Stimulated activated CD8-positive, alpha-beta memory T cell treated with anti-CD3 and anti-CD28 coated beads, Interleukin-7, amount 100 ng/mL, for 4 hours (primary cell): ENCODE measurements at regions not wholly inside any gene's neighbourhood (a gene's known extent, or its start where the extent isn't known, plus 50 kb on each side); places are given as distances from the start of the nearest gene placed in this dataset.
"Not testable (repeated sequence)": the region's sequence is repeated elsewhere in the genome, so short reads cannot be mapped to it uniquely, and the experiment has no call there.

Source experiments
- DNase-seq, 2 donors: peaks; one replicate each; pipeline ENCODE4 v3.0.0-alpha.2; 2020; ENCODE audit warnings: low read depth in 2 of 2

DNA sequence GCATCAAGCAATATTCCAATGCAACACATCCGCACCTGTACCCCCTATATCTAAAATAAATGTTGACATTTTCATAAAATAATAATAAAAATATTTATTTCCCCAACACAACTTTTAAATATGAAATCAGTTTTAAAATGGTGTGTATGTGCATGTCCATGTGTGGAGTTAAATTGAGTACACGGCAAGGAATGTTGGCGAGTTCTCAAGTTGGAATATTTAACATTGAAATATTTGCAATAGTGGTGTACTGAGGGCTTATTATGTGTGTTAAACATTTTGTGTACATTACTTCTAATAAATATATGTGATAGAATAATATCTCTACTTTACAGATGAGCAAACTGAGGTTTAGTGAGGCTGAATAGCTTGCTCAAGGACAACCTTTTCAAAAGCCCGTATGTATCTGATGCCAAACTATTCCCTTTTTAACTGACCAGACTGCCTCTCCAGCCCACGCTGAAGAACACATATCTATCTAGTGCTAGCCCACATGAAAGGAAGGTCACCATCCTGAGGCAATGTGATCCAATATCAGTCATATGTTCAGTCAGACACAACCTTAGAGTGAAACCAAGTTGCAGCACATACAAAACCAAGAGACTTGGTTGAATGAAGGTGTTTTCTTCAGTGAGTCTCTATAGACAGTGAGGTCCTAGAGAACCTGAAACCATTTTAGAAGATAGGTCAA, 192.2 kb upstream of the CDH11 start:
- no peak for DNase-seq

DNA sequence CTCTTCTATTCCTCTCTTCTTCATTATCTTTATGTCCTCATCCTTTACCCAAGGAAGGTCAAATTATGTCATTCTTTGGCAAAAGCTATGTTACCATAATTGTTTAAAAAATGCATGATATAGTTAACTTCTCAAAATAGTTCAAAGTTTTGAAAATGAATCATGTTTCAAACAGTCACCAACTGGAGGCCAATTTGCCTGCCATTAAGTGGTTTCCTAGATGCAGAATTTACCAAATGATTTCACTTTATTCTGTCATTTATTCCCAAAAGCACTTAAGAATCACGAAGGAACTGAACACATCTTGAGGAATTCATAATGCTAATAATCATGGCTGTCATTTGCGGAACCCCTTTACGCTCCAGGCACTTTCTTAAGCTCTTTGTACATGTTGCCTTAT, 190.9 kb upstream of the CDH11 start:
- no peak for DNase-seq

DNA sequence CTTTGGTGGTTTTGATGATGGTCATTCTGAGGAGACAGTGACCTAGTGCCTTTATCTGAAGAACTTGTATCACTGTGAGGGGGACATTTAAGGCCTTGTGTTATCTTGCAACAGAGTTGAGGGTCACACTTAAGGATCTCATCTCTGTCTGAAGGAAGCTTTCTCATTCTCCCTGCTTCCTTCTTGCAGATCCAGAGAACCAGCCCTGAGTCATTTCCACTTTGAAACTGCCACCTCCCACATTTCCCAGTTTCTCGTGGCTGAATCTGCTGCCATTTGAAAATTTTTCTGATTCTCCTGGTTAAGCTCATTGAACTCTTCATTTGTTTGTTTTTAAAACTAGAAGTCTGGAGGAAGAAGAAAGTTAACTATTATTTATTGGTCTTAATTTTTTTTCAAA, 190.2 kb upstream of the CDH11 start:
- no peak for DNase-seq

DNA sequence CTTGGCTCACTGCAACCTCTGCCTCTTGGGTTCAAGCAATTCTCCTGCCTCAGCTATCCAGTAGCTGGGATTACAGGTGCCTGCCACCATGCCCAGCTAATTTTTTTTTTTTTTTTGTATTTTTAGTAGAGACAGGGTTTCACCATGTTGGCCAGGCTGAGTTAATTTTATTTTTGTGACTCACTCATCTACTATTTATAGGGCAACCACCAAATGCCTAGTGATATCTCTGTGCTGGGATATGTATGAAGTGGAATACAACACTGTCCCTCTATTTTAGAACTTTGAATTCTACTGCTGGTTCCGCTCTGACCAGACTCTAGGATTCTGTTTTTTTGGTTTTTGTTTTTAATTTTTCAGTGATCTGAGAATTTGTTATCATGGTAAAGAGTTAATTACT, 188.6 kb upstream of the CDH11 start:
- DNase-seq: not testable (repeated sequence)

DNA sequence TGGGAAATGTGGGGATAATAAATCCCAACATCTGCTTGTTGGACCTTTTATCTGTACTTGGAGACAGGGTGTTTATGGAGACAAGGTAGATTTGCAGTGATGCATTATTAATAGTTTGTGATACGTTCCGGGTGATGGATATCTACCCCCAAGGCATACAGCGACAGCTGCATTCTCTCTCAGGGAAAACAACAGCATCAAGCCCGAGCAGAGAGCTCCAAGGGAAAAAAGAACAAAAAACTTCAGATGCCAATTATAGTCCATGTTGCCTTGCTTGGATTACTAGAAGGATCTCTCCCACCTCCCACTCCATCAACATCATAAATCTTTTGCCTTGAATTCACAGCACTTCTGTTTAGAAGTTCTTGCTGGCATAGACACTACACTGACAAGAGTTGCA, 187.5 kb upstream of the CDH11 start:
- DNase-seq: no peak

DNA sequence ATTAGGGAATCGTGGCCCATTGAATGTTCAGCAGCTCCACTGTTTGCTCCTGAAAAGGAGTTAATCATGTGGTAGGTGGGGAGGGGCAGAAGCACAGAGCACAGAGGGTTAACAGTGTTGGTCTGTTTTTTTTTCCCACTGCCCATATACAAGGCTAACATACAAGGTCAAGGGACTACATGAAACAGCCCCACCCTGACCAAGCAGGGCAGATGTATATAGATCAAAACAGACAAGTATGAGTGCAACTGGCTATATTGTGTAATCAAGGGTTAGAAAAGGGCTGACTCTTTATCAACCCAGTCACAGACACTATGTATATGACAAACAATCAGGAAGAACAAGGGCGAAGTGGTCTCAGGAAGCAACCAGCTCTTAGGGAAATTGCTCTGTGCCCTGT, 186.6 kb upstream of the CDH11 start:
- no peak for DNase-seq

DNA sequence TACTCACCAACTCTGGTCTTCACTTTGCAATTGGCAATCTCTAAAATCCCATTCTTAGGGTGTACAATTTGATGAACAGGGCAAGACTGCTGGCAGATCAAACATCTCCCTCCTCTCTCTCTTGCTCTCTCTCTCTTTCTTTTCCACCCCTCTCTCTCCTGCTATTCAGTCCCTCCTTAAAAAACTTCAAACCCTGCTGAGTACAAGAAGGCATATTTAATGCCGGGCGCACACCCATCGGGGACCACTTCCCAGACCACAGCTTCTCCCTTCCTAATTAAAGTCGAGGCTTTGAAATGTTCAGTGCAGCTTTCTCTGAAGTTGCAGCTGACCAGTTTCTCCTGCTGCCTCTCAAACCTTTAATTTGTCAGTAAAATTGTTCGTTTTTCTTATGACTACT, 185.4 kb upstream of the CDH11 start:
- DNase-seq: no peak

DNA sequence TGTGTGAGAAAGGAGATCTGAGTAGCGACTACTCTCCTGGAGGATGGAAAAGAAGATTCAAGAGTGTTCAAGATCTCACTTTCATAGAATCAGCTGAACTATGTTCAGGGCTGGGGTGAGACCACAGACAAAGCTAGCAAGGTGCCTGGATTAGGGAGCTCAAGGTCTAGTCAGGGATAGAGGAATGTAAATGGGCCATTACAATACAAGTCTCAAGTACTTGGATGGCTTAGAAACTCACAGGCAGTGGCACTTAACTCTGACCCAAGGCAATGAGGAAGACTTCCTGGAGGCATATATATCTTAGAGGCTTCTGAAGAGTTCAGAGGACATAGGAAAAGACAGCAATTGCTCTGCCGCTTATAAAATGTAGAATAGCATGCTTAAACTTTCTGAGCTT, 184.9 kb upstream of the CDH11 start:
- DNase-seq: no peak

DNA sequence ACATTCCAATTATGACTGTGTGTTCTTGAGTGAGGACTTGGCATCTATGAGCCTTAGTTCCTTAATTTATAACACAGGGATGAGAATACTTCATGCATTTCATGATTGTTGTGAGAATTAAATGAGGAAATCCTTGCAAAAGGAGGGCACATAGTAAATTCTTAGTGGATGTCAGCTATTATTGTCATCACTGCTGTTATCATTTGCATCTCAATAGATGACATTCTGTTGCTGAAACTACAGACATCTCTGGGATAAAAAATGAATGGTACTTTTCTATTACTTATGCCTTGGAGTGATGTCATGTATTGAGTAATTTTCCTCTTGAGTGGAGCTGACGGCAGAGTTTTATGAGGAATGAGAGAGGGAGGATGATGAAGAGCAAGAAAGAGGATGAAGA, 184.4 kb upstream of the CDH11 start:
- DNase-seq: no peak

DNA sequence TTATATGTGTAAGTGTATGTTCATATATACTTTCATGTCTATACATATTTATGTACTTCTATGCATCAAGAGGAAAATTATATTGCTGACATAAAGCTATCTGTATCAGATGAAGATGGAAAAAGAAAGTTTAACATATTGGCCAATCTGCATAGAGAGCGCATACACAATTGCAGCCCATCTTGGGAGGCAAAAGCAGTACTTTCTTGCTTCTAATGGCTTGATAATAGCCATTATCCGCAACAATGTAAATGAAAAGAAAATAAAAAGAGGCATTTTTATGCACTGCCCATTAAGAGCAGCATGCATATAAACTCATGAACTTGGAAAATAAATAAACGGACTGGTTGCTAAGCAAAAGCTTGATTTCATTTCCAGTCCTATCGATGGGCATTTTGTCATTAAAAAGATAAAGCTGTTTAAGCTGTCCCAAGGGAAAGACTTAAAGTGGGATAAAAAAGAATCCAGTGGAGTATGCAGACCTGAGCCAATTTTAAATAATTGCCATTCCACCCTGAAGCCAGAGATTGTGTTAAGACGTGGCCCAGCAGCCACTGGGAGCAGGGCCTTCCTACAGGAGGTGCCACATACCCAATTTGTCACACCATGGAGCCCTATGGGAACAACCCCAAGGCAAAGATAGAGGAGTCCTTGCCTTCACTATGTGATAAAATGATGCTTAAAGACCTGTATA, 183.6 kb upstream of the CDH11 start:
- no peak for DNase-seq

DNA sequence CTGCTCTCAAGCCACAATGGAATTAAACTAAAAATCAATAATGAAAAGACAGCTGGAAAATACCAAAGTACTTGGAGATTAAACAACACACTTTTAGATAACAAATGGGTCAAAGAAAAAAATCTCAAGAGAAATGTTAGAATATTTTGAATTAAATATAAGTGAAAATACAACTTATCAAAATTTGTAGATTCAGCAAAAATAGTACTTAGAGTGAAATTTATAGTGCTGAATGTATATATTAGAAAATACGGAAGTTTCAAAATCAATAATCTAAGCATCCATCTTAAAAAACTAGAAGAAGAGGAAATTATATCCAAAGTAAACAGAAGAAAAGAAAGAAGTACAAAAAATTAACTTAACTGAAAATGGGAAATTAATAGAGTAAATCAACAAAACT, 179.2 kb upstream of the CDH11 start:
- DNase-seq: no peak

DNA sequence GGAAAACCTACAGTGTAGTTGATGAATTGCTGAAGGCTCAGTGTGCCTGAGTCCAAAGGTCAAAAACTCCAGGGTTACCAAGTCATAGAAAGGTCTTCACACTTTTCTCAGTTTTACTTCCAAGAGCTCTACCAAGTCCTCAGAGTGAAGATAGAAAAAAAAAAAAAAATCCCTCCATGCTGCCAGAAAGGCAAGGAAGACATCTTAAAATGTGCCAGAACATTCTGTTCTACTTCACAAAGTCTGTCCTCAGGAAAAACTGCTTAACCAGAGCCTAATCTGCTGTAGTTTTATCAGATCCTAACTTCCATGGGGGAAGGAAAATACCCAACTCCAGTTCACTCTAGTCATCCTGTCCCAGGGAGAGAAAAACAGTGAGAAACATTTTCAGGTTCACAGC, 175.6 kb upstream of the CDH11 start:
- DNase-seq: no peak

DNA sequence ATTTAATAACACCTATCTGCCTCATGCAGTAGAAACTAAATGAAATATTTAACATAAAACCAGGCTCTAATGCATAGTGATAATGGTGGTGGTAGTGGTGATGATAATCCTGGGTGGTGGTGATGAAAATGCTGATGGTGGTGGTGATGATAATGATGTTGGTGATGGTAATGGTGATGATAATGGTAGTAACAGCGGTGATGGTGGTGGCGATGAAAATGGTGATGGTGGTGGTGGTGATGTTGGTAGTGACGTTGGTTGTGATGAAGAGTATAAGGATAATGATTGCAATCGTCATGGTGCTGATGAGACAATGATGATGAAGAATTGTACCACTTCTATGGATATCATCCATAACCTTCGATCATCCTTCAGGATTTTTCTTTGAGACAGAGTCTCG, 173.7 kb upstream of the CDH11 start:
- no peak for DNase-seq

DNA sequence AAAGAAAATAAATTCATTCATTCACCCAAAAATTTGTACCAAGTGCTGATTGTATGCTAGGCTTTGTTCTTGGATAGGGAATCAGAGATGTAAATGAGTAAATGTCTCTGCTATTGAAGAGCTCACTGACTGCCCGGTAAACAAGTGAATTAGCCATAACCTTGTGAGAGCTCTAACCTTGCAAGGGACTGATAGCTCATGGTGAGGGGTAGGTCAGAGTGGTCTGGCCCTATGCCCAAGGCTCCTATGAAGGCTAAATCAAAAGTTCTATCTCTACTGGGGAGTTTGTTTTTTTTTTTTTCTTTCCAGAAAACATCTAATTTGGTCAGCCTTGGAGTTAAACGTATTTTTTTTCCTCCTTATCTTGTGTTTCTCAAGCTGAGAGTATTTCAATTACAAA, 172.8 kb upstream of the CDH11 start:
- DNase-seq: no peak

DNA sequence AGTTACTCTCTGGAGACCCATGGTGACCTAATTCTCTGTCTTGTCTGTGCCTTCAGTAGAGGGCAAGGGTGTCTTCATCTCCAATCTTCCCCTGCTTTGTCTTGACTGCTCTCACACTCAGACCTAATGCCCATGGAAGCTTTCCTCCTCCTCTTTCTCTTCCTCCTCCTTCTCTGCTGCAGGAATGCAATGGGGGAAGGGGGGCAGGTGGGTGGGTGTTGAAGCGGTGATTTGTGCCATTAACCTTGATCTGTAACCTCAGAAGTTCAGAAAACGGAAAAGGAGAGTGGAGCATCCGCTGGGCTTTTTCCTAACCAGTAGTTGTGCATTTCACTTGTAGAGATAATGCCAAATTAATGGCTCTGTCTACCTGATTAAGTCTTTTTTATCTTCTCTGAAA, 172.3 kb upstream of the CDH11 start:
- no peak for DNase-seq

DNA sequence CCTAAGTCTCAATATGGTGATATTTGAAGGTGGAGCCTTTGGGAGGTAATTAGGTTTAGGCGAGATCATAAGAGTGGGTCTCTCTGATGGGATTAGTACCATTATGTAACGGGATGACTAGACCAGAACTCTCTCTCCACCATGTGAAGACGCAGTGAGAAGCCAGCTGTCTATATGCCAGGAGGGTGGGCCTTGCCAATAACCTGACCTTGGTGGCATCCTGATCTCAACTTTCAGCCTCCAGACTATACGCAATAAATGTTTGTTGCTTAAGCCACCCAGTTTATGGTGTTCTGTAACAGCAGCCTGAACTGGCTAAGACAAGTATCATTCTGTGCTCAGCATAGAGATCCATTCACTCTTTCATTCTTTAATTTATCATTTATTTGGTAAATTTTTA, 167.2 kb upstream of the CDH11 start:
- no peak for DNase-seq

DNA sequence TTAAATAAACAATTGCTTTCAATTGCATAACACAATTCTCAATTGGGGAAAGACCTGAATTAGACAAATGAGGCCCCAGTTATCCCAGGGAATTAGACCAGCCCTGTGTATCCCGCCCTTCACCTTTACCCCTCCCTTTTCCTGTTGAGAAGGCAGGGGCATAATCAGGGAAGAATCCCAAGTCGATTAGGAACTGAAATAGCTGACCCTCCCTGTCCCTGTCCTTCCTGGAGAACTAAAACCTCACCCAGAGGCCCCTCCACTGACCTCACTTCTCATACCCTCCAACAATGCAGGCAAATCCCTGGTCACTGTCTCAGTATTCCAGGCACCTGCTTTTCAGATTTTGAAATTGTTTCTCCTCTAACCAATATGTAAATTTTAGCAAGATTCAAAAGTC, 165.4 kb upstream of the CDH11 start:
- no peak for DNase-seq

DNA sequence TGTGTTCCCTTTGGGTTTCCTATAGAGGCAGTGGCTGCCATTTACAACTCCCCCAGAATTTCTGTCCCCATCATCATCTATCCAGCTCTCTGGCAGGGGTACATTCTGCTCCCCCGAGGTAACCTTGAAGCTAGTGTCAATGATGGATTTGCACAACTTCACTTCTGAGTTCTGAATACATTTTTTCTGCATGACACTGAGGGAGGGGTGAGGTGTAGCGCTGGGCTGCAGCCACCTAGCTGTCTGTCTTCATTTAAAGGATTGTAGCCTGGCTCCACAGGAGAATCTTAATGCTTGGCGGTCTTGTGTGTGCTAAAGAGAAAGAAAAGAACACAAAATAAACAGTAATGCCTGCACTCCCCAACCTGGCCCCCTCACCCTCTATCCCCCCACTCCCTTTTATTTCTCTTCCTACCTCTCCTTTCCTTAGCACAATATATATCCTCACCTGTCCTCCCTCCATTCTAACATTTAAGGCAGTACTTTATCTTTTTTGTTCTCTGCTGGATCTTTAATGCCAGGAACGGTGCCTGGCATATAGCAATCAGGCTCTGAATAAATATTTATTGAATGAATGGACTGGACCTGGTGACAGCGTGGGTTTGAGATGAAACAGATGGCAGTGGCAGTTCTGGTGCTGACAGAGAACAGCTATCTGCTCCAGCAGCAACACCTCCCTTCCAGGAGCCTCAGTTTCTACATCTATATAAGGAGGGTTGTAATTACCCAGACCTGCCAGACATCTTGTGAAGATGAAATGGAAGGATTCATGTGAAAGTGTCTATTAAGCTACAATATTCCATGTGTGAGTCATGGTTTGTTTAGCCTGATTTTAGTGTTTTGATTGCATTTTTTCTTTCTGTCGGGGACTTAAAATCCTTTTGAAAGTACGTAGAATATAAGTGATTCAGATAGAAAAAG, 163.5 kb upstream of the CDH11 start:
- no peak for DNase-seq

DNA sequence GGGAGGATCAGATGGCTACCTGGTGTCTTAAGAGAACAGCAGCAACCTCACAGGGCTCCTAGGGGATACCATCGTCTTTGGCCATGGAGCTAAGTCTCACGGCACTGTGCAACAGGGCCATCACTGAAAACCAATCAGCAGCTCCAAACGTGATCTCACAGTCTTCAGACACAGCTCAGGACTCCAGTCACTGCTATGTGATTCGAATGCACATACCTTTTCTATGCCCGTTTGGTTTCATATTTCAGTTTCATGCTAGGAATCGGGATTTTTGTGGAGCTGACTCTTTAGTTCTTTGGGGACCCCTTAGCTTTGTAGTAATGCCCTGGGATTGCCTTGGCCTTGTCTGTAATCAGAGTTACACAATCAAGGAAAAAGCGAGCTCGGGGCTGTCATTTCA, 162.8 kb upstream of the CDH11 start:
- DNase-seq: no peak

DNA sequence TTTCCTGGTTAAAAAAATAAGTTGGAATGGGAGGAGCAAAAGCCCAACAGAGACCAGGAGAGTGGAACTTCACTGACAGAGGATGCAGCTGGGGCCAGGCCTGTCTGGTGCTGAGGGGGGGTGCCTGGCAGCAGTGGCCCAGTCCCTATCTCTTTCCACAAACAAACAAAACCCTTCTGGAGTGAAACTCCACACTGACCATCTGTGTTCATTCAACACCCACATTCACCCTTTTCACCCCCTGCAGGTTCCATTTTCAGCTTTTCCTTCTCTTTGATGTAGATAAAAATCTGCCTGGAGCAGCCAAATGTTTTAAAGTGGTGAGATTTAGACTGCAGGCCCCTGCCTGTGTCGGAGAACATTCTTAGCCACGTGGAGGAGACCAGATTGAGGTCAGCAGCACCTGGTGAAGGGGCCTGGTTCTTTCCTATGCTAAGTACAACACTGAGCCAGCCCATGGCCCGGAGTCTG, 161.4 kb upstream of the CDH11 start:
- no peak for DNase-seq

DNA sequence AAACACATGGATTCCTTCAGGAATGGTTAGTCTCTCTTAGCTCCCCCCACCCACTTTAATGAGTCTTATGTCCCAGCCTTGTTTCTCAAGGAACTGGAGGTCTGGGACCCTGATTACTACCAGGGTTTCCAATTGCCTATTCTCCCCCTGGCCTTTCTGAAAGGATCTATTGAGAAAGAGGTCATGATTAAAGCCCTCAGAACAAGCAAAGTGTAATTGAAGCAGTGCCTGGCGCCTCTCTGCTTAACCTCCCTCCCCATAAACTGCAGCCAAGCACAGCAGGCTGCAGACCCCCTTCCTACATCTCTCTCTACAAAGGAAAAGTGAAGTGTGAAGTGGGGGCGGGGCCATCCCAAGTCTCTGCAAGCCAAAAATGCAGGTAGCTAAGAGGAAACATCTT, 159.7 kb upstream of the CDH11 start:
- no peak for DNase-seq

DNA sequence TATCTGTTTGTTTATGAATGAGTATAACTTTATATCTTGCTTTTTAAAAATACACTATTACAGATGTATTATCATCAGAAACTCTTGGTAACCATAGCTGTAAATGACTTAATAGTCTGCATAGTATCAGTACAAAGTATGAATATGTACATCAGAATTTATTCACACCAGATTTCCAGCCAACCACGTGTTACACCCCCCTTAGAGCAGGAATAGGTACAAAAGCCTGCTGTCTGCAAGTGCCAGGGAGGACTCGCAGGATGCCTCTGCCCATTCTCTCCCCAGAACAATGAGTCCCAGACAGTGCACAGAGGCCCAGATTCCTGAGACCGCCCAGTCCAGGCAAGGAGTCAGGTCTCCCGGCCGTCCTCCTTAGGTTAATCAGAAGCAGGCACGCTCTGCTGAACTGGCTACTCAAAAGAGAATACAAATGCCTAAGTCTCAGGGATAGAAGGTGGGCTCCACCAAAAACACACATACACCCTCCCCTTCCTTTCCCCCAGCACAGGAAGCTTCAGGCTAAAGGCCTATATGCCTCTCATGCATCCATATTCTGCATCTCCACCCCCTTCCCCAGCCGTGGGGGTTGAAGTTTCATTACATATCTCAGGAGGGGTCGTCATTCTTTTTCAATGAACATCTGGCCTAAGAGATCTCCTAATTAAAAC, 159.1 kb upstream of the CDH11 start:
- no peak for DNase-seq
